RPMI7951 (cell line): ENCODE measurements at regions not wholly inside any gene's neighbourhood (a gene's known extent, or its start where the extent isn't known, plus 50 kb on each side); places are given as distances from the start of the nearest gene placed in this dataset.
"Not testable (repeated sequence)": the region's sequence is repeated elsewhere in the genome, so short reads cannot be mapped to it uniquely, and the experiment has no call there.

Experiments
- DNase-seq: peaks from one replicate; pipeline ENCODE4 v3.0.0-alpha.2; 2012; ENCODE audit warnings: low read depth

DNA sequence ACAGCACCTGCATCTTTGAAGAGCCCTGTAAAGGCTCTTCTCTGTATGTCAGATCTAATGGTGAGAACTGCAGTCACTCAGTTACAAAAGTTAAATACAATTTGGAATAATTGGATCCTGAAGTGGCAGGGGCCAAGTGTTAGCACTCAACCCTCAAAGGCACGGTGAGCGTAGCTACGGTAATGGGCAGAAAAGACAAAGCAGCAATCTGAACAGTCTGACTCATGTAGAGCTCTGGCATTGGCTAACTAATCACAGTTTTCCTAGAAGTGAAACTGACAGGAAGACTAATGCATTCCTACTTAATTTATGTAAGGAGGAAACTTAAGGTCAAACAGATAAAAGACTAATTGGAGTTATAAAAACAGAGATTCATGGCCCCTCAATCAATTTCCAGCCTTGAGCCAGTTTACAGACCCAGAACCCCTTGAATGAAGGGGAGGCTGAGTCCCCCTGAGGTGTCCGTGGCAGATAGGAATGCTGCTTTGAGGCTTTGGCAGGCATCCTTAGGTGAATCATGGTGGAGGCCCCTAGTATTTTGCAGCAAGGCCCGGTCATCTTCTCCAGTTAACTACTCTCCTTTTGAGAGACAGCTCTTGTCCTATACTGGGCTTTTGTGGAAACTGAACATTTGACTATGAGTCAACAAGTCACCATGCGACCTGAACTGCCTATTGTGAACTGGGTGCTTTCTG lies 450.7 kb downstream of the ZNF33B start:
- peak; percentile 6 for DNase-seq

DNA sequence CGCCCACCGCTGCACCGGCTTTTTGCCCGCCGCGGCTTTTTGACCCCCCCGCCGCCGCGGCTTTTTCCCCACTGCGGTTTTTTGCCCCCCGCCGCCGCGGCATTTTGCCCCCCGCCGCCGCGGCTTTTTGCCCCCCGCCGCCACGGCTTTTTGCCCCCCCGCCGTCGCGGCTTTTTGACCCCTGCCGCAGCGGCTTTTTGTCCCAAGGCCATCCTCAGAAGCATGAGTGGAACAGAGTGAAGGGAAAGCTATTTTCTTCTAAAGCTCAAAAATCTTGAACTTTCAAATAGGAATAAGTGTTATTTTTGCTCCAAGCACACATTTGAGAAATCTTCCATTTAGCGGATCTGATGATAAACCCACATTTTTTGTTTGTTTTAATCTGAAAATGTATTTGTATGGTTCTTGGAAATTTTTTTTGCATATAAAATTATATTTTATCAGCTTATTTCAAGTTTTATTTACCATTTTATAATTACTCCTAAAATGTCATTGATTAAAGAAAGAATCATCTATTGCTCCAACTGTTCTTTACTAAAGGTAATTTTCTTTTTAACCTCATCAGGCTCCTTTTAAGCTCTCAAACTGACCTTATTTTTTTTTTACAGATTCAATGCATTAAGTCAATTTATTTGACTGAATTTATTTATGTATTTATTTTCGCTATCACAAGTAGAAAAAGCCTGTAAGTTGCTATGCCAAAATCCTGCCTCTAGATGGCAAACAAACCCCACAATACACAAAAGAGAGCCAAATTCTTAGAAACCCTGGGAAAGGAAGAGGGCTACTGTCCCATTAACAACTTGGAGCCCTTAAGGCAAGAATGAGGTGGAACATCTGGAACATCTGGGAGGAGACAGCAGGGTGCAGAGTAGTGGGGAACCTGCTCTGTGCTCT lies 460.3 kb downstream of the ZNF33B start:
- peak; percentile 26 for DNase-seq

GRCh38 chr10:42177077-42177792 lies 461.1 kb downstream of the ZNF33B start:
- no peak for DNase-seq

DNA sequence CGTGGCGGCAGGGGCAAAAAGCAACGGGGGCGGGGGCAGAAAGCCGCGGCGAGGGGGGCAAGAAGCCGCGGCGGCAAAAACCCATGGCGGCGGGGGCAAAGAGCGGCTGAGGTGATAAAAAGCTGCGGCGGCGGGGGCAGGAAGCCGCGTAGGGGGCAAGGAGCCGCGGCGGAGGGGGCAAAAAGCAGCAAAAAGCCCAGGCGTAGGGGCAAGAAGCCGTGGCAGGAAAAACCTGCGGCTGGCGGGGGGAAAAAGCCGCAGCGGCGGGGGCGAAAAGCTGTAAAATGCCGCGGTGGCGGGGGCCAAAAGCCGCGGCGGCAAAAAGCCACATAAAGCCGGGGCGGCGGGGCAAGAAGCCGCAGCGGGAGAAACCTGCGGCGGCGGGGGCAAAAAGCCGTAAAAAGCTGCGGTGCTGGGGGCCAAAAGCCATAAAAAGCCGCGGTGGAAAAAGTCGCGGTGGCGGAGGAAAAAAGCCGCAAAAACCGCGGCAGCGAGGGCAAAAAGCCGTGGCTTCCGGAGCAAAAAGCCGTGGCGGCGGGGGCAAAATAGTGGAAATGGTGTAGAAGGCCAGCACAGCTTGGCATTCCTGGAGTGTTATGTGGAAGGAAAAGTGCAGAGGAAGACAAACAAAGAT lies 487.8 kb downstream of the ZNF33B start:
- no peak for DNase-seq

- DNase-seq, result no peak
Observed at GRCh38 chr10:42149722-42150427, 488.5 kb downstream of the ZNF33B start.

DNA sequence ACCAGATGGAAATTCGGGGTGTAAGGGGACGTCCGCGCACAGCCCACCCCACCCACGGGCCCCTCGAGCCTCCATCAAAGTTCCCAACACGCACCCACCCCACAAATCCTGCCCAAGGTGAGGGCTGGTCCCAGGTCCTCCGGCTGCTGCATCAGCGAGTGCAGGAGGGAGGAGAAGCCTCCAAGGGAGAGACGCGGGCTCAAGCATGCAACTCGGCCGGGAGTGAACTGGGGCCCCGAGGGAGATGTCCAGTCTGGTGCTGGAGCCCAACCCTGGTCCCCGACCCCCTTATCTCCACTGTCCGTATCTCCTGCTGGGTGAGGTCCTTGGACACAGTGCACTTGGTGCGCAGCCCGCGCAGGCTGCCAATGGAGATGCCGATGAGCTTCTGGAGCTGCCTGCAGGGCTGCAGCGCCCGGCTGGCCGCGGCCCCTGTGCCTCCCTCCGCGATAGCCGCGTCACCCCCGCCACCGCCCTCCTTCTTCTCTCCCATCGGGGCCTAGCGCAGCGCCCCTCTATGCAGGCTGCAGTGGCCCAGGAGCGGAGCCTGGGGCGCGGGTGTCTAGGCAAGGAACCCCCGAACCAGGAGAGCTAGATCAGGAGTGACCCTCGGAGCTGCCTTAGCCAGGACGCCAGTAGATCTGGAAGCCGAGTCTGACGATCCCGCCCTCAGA lies 489.2 kb downstream of the ZNF33B start:
- DNase-seq, result no peak

DNA sequence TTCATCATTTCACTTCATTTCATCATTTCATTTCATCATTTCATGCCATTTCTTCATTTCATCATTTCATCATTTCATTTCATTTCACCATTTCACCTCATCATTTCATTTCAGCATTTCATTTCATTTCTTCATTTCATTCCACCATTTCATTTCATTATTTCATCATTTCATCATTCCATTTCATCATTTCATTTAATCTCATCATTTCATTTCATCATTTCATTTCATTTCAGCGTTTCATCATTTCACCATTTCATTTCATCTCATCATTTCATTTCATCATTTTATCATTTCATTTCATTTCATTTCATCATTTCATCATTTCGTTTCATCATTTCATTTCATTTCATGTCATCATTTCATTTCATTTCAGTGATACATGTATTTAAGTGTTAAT lies 492.2 kb downstream of the ZNF33B start:
- not testable (repeated sequence) for DNase-seq

- not testable (repeated sequence) for DNase-seq
Observed at GRCh38 chr10:42138023-42138422, 500.3 kb downstream of the ZNF33B start.

- no peak for DNase-seq
Observed at GRCh38 chr10:42113158-42113450, 525.3 kb downstream of the ZNF33B start.

DNA sequence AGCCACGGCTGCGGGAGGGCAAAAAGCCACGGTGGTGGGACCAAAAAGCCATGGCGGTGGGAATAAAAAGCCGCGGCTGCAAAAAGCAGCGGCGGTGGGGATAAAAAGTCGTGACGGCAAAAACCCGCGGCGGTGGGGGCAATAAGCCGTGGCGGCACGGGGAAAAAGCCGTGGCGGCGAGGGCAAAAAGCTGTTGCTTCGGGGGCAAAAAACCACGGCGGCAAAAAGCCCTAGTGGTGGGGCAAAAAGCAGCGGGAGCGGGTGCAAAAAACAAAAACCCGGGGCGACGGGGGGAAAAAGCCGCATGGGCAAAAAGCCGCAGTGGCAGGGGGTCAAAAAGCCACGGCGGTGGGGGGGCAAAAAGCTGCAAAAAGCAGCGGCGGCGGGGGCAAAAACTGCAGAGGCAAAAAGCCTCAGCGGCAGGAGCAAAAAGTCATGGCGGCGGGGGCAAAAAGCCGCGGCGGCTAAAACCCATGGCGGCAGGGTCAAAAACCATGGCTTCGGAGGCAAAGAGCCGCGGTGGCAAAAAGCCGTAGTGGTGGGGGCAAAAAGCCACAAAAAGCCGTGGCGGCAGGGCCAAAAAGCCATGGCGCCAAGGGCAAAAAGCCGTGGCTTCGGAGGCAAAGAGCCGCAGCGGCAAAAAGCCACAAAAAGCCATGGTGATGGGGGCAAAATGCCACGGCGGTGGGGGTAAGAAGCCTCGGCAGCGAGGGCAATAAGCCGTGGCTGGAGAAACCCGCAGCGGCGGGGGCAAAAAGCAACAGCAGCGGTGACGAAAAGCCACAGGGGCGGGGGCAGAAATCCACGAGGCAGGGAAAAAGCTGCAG lies 525.8 kb downstream of the ZNF33B start:
- no peak for DNase-seq

DNA sequence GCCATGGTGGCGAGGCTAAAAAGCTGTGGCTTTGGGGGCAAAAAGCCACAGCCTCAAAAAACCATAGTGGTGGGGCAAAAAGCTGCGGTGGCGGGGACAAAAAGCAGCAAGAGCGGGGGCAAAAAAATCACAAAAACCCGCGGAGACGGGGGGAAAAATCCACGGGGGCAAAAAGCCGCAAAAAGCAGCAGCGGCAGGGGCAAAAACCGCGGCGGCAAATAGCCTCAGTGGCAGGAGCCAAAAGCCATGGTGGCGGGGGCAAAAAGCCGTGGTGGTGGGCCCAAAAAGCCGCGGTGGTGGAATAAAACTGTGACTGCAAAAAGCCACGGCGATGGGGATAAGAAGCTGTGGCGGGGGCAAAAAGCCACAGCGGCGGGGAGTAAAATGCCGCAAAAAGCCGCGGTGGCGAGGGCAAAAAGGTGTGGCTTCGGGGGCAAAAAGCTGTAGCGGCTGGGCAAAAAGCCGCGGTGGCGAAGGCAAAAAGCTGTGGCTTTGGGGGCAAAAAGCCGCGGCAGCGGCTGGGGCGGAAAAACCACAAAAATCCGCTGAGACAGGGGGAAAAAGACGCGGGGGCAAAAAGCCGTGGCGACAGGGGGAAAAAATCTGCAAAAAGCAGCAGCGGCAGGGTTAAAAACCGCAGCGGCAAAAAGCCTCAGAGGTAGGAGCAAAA lies 526.6 kb downstream of the ZNF33B start:
- DNase-seq, result no peak

DNA sequence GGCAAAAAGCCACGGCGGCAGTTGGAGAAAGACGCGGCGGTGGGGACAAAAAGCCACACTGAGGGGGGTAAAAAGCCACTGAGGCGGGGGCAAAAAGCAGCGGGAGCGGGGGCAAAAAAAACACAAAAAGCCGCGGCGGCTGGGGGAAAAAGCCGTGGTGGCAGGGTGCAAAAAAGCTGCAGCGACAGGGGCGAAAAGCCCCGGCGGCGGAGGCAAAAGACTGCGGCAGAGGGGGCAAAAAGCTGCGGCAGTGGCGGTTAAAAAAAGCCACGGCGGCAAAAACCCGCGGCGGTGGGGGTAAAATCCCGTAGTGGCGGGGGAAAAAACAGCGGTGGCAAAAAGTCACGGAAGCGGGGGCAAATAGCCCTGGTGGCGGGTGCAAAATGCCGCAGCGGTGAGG lies 527.3 kb downstream of the ZNF33B start:
- DNase-seq, result no peak
